SK-N-MC (cell line): ENCODE measurements at regions not wholly inside any gene's neighbourhood (a gene's known extent, or its start where the extent isn't known, plus 50 kb on each side); places are given as distances from the start of the nearest gene placed in this dataset.

Experiments
- EZH2 ChIP-seq: fragments of 200-600 bp; sonication (generic); IDR thresholded peaks from one replicate; pipeline ENCODE4 v1.6.1; 2017; ENCODE audit warnings: antibody characterized with exemption
- POLR2AphosphoS5 ChIP-seq: IDR thresholded peaks from 2 replicates; pipeline ENCODE4 v1.6.1; 2012; ENCODE audit warnings: mild to moderate bottlenecking, low read depth, low read length, borderline replicate concordance

GRCh38 chr3:191753196-191753595 is 292.2 kb downstream of the PYDC2 start:
- TF ChIP-seq EZH2 (no peak), POLR2AphosphoS5 (no peak)
